NT2/D1 (cell line): ENCODE measurements at regions not wholly inside any gene's neighbourhood (a gene's known extent, or its start where the extent isn't known, plus 50 kb on each side); places are given as distances from the start of the nearest gene placed in this dataset.

Experiments
- DNase-seq: peaks from one replicate; pipeline ENCODE4 v3.0.0-alpha.2; 2011; ENCODE audit warnings: low read depth, low spot score
- H3K27me3 ChIP-seq: 2 replicates; pipeline ENCODE4 v1.6.0; 2011; ENCODE audit warnings: mild to moderate bottlenecking; ENCODE audit not compliant: insufficient read length, insufficient read depth
- H3K36me3 ChIP-seq: 2 replicates; pipeline ENCODE4 v1.6.1; 2011; ENCODE audit warnings: mild to moderate bottlenecking, low read length, mixed read lengths; ENCODE audit not compliant: insufficient read depth, insufficient read length
- H3K4me1 ChIP-seq: 2 replicates; pipeline ENCODE4 v1.5.1; 2011; ENCODE audit not compliant: insufficient read depth, insufficient read length
- H3K4me3 ChIP-seq: 2 replicates; pipeline ENCODE4 v1.5.1; 2011; ENCODE audit warnings: low read depth; ENCODE audit not compliant: insufficient read length
- H3K9ac ChIP-seq: 2 replicates; pipeline ENCODE4 v1.6.0; 2011; ENCODE audit warnings: low read depth; ENCODE audit not compliant: insufficient read length
- H3K9me3 ChIP-seq: 2 replicates; pipeline ENCODE4 v1.5.1; 2011; ENCODE audit warnings: mild to moderate bottlenecking, low read length; ENCODE audit not compliant: insufficient read depth
- SUZ12 ChIP-seq: IDR thresholded peaks from 2 replicates; pipeline ENCODE4 v1.6.1; 2011; ENCODE audit not compliant: insufficient read length, insufficient read depth; ENCODE audit errors: extremely low read depth
- YY1 ChIP-seq: IDR thresholded peaks from 2 replicates; pipeline ENCODE4 v1.6.1; 2011; ENCODE audit not compliant: insufficient read length, insufficient read depth
- ZNF274 ChIP-seq: IDR thresholded peaks from 2 replicates; pipeline ENCODE4 v1.6.1; 2011; ENCODE audit warnings: mild to moderate bottlenecking, low read depth, low read length

- H3K9ac ChIP-seq, result no peak overlapping the region
- H3K27me3 ChIP-seq, result no peaks in the 10 kb centered on the region
- H3K4me3 ChIP-seq, result no peak overlapping the region
- DNase-seq, result no peak
- H3K9me3 ChIP-seq, result no peaks in the 10 kb centered on the region
- H3K36me3 ChIP-seq, result no peaks in the 10 kb centered on the region
- H3K4me1 ChIP-seq, result peaks cover 2% of the 10 kb centered on the region
- no peak for TF ChIP-seq ZNF274
- TF ChIP-seq YY1, result no peak
- TF ChIP-seq SUZ12, result no peak
Measured at GRCh38 chr3:159637883-159638542, 350.6 kb upstream of the IL12A start.

GRCh38 chr3:159640225-159640624 lies 348.4 kb upstream of the IL12A start:
- TF ChIP-seq SUZ12 (no peak), YY1 (no peak), ZNF274 (no peak)
- H3K9ac ChIP-seq, result no peak overlapping the region
- no peaks in the 10 kb centered on the region for H3K4me1 ChIP-seq
- H3K9me3 ChIP-seq, result no peaks in the 10 kb centered on the region
- no peak for DNase-seq
- no peak overlapping the region for H3K4me3 ChIP-seq
- no peaks in the 10 kb centered on the region for H3K27me3 ChIP-seq
- no peaks in the 10 kb centered on the region for H3K36me3 ChIP-seq

- no peak for TF ChIP-seq YY1
- no peak for DNase-seq
- H3K27me3 ChIP-seq, result no peaks in the 10 kb centered on the region
- H3K4me3 ChIP-seq, result no peak overlapping the region
- no peaks in the 10 kb centered on the region for H3K4me1 ChIP-seq
- no peaks in the 10 kb centered on the region for H3K36me3 ChIP-seq
- H3K9ac ChIP-seq, result no peak overlapping the region
- no peaks in the 10 kb centered on the region for H3K9me3 ChIP-seq
Measured at GRCh38 chr3:159643406-159643805, 345.2 kb upstream of the IL12A start.

- no peak for DNase-seq
- TF ChIP-seq ZNF274, result no peak
- TF ChIP-seq YY1, result no peak
- no peak for TF ChIP-seq SUZ12
- H3K9ac ChIP-seq, result no peak overlapping the region
Measured at GRCh38 chr3:159645874-159646273, 342.8 kb upstream of the IL12A start.

GRCh38 chr3:159649951-159650350 lies 338.7 kb upstream of the IL12A start:
- DNase-seq, result no peak
- no peaks in the 10 kb centered on the region for H3K36me3 ChIP-seq
- no peaks in the 10 kb centered on the region for H3K27me3 ChIP-seq
- H3K9ac ChIP-seq, result no peak overlapping the region
- H3K4me3 ChIP-seq, result no peak overlapping the region
- no peaks in the 10 kb centered on the region for H3K4me1 ChIP-seq
- no peaks in the 10 kb centered on the region for H3K9me3 ChIP-seq
- TF ChIP-seq SUZ12 (no peak), ZNF274 (no peak), YY1 (no peak)

More at GRCh38 chr3:159645874-159646273, 342.8 kb upstream of the IL12A start:
- Histone ChIP-seq H3K4me3 (no peak overlapping the region), H3K36me3 (no peaks in the 10 kb centered on the region), H3K4me1 (no peaks in the 10 kb centered on the region), H3K9me3 (no peaks in the 10 kb centered on the region), H3K27me3 (no peaks in the 10 kb centered on the region)

- Histone ChIP-seq H3K4me1 (no peaks in the 10 kb centered on the region), H3K9ac (no peak overlapping the region), H3K27me3 (no peaks in the 10 kb centered on the region), H3K4me3 (no peak overlapping the region), H3K9me3 (no peaks in the 10 kb centered on the region), H3K36me3 (no peaks in the 10 kb centered on the region)
- no peak for DNase-seq
- no peak for TF ChIP-seq YY1
- no peak for TF ChIP-seq ZNF274
- no peak for TF ChIP-seq SUZ12
Measured at GRCh38 chr3:159650726-159651125, 337.9 kb upstream of the IL12A start.

- no peaks in the 10 kb centered on the region for H3K9me3 ChIP-seq
- TF ChIP-seq ZNF274, result no peak
- no peak for TF ChIP-seq YY1
- TF ChIP-seq SUZ12, result no peak
- DNase-seq, result no peak
Measured at GRCh38 chr3:159652452-159652851, 336.2 kb upstream of the IL12A start.

More at GRCh38 chr3:159652452-159652851, 336.2 kb upstream of the IL12A start:
- no peak overlapping the region for H3K9ac ChIP-seq
- H3K4me1 ChIP-seq, result no peaks in the 10 kb centered on the region
- no peak overlapping the region for H3K4me3 ChIP-seq
- no peaks in the 10 kb centered on the region for H3K36me3 ChIP-seq
- H3K27me3 ChIP-seq, result no peaks in the 10 kb centered on the region
